HG03460 (cell line): ENCODE measurements at regions not wholly inside any gene's neighbourhood (a gene's known extent, or its start where the extent isn't known, plus 50 kb on each side); places are given as distances from the start of the nearest gene placed in this dataset.
"Not testable (repeated sequence)": the region's sequence is repeated elsewhere in the genome, so short reads cannot be mapped to it uniquely, and the experiment has no call there.

ENCODE experiments used
- ATAC-seq: cut with Tn5 transposase; IDR thresholded peaks from one replicate; pipeline ENCODE4 v1.9.1; 2021; ENCODE audit not compliant: unreplicated experiment

- no peak for ATAC-seq
These were observed 80.5 kb upstream of the PPARGC1A start for GRCh38 chr4:23970201-23970850.

DNA sequence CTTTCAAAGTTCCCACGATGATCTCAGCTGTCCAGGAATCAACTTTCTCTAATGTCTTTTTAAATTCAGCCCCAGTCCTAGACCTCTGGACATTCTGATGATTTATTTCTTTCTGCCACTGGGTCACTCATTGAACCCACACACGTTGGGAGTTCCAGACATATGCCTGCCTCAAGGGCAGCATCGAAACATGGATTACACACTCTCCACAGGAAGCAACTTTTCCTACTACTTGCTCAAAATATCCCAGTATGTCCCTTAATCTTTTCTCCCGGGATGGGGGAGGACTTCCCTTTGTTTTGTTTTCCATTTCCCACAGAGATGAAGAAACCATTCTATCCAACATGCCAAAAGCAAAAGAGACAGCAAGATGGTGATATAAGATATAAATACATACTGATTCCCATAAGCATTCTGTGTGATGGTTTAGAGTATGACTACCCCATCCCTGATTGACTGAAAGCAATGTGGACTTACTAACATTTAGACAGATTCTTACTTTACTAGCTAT lies 79.8 kb upstream of the PPARGC1A start:
- no peak for ATAC-seq

DNA sequence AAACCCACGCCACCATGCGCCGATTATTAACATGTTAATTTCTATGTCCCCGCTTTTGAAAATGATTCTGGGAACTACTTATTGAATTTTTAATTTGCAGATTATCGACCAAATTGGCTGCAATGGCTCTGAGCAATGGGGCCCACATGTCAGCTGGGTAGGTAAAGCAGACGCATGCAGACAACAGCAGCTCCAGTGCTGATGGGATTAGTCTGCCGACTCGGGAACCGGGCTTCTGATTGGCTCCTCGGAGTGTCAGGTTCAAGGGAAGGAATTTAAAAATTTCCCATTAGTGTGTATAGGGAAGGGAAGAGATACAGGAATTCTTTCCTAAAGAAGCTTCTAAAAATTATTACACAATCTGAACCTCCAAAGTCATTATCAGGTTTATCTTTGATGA lies 77.4 kb upstream of the PPARGC1A start:
- no peak for ATAC-seq

GRCh38 chr4:23966725-23967124 lies 76.9 kb upstream of the PPARGC1A start:
- no peak for ATAC-seq

- ATAC-seq: no peak
These were observed 72.6 kb upstream of the PPARGC1A start for GRCh38 chr4:23962462-23962861.

DNA sequence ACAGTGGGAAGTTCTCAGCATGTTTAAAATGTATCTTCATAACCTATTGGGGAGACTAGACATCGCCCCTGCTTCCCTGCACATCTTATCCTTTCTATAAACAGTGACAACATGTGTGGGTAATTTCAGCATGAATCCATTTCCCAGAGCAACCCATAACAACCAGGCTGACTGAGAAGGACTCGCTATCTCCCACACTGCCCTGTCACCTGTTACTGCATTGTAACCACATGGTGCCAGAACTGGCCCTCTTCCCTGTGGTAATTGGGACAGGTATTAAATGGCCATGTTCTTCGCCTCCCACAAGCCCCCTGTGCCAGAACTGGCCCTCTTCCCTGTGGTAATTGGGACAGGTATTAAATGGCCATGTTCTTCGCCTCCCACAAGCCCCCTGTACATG lies 71.5 kb upstream of the PPARGC1A start:
- ATAC-seq: not testable (repeated sequence)

DNA sequence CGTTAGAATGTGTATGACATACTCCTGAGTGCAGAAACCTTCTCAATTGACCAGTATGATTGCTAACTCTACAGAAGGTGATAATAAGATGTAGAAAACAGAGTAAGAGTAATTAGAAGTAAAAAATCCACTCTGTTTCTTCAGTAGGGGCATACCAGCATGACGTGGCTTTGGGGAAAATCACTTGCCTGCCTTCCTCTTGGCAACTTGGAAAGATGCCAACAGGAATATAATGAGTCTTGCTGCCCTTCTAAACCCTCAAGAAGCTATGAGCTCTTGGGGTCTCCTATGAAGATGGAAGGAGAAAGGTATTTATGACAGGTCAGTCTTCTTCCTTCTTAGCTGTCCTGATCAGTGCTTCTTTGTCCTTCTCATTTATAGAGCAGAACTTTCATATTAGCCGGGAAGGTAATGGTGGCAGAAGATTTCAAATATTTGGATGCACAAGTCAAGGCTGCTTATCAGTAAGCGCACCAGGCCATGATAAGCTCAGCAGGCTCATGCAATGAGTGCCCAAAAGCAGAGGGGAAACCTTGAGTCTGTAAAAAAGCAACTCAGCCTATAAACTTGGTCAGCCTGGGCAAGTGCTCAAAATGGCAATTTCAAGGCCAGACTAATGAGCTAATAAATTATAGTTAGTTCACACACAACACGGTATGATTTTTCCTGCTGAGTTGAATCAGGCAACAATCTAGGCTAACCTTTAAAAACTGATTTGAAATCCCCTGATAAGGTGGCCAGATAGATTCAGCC lies 69.7 kb upstream of the PPARGC1A start:
- ATAC-seq: no peak

DNA sequence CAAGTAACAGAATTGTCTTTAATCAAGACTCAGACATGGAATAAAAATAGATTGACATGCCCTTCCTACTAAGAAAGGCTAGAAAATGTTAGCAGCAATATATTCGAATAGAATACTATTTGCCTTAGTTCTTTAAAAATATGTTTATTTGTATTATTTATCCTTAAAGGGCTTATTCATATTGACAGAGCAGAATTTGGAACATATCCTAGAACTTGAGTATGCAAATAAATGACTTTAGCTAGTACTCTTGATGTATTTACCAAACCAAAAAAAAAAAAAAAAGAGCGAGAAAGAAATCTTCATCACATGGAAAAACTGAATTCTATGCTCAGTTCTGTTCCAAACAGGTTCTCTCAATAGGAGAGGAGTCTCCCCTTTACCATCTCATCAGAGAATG lies 68.9 kb upstream of the PPARGC1A start:
- ATAC-seq: no peak

GRCh38 chr4:23957465-23957864 lies 67.6 kb upstream of the PPARGC1A start:
- no peak for ATAC-seq

DNA sequence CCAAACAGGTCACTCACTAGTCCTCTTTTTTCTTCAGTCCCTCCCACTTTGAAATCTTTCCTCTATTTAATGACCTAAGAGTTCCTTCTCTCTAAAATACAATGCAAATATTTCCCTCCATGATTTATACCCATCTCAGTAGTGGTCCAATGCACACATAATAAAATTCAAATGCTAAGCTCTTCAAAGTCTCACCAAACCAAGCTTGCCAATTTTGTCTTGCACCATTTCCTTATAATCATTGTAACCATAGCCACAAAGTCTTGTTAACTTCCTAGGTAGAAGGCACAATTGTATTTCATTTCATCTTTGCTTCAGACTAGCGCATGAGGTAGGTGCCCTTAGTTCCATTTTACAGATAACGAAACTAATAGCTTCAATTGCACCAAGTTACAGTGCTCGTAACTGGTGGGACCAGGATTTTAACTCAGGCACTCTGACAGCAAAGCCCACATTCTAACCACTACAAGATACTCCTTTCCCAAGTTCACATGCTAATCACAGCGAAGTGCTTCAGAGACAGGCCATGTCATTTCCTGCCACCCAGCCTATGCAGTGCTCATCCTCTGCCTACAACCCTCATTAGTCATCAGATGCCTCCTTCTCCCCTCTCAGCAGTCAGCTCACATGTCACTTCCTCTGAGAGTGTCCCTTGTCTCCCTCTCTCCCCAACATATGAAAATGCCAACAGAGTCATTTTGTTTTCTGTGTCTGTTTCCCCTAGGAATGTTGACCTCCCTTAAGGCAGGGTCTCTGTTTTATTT lies 66.9 kb upstream of the PPARGC1A start:
- ATAC-seq: no peak

GRCh38 chr4:23952258-23952657 lies 62.4 kb upstream of the PPARGC1A start:
- no peak for ATAC-seq

GRCh38 chr4:23947826-23948225 lies 58.0 kb upstream of the PPARGC1A start:
- no peak for ATAC-seq

- no peak for ATAC-seq
These were observed 56.5 kb upstream of the PPARGC1A start for GRCh38 chr4:23946299-23946698.

- ATAC-seq: no peak
These were observed 55.7 kb upstream of the PPARGC1A start for GRCh38 chr4:23945451-23946017.

GRCh38 chr4:23944556-23944955 lies 54.7 kb upstream of the PPARGC1A start:
- not testable (repeated sequence) for ATAC-seq

- no peak for ATAC-seq
These were observed 53.6 kb upstream of the PPARGC1A start for GRCh38 chr4:23943478-23943877.

DNA sequence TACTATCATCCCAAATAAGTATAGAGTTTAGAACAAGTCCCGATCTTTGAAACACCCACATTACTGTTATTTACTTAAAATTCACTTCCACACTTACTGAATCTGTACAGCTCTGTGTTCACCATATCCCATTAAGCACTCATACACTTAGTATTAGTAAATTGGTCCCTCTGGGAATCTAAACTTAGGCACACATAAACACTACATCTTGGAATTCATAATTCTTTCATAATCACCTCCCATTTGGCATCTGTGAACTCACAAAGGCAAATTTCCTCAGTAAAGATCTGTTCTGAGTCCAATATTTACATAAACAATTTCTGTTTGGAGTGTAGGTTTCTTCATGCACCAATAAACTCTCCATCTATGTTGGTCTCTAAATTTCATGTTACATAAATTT lies 52.6 kb upstream of the PPARGC1A start:
- ATAC-seq: no peak
